OCI-LY3 (cell line): ENCODE measurements at regions not wholly inside any gene's neighbourhood (a gene's known extent, or its start where the extent isn't known, plus 50 kb on each side); places are given as distances from the start of the nearest gene placed in this dataset.

ENCODE experiments used
- CTCF ChIP-seq: fragments of 200-600, 300-600 bp; sonication (generic); IDR thresholded peaks from 2 replicates; pipeline ENCODE4 v1.5.1; 2014; ENCODE audit warnings: antibody characterized with exemption, low read length, low read depth
- EZH2phosphoT487 ChIP-seq: fragments of 200-600 bp; shearing (Covaris generic); IDR thresholded peaks from 2 replicates; pipeline ENCODE4 v1.6.1; 2018; ENCODE audit warnings: antibody characterized with exemption, mixed run types, low read depth

GRCh38 chr2:220424561-220424960 is 797.1 kb downstream of the SLC4A3 start:
- TF ChIP-seq CTCF (no peak), EZH2phosphoT487 (no peak)
